ENCODE measurements at regions not wholly inside any gene's neighbourhood (a gene's known extent, or its start where the extent isn't known, plus 50 kb on each side); places are given as distances from the start of the nearest gene placed in this dataset.

DNA sequence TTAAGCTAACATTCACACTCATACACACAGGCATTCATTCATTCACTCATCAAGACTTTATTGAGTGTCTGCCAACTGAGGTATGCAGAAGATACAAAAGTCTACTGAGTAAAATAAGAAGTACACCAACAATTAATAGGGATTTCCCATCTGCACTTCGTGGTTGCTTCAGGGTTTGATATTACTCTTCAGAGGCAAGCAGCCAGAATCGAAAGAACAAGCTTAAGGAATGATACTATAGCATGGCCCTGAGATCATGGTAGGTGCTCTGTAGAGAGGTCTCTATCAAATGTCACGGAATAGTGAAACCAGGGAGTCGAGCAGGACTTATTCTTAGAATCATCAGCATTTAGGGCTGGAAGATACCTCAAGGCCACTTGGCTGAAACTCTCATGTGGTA lies 135.4 kb downstream of the NRN1 start:
- DNase-seq (ENCODE audit: low read depth) (no peak), FAIRE-seq (no peak)
- no peak overlapping the region for H3K4me3 ChIP-seq (ENCODE audit: low read depth, low read length)
- no peaks in the 10 kb centered on the region for H3K27me3 ChIP-seq (ENCODE audit: control insufficient read depth, insufficient read depth, low read length)
- TF ChIP-seq, protein P1, sequence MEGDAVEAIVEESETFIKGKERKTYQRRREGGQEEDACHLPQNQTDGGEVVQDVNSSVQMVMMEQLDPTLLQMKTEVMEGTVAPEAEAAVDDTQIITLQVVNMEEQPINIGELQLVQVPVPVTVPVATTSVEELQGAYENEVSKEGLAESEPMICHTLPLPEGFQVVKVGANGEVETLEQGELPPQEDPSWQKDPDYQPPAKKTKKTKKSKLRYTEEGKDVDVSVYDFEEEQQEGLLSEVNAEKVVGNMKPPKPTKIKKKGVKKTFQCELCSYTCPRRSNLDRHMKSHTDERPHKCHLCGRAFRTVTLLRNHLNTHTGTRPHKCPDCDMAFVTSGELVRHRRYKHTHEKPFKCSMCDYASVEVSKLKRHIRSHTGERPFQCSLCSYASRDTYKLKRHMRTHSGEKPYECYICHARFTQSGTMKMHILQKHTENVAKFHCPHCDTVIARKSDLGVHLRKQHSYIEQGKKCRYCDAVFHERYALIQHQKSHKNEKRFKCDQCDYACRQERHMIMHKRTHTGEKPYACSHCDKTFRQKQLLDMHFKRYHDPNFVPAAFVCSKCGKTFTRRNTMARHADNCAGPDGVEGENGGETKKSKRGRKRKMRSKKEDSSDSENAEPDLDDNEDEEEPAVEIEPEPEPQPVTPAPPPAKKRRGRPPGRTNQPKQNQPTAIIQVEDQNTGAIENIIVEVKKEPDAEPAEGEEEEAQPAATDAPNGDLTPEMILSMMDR (IDR thresholded peaks at IDR 0.05; ENCODE audit: insufficient read depth, low read length, severe bottlenecking) = no peak
- H3K36me3 ChIP-seq (ENCODE audit: control insufficient read depth, insufficient read depth, low read length) = no peaks in the 10 kb centered on the region

DNA sequence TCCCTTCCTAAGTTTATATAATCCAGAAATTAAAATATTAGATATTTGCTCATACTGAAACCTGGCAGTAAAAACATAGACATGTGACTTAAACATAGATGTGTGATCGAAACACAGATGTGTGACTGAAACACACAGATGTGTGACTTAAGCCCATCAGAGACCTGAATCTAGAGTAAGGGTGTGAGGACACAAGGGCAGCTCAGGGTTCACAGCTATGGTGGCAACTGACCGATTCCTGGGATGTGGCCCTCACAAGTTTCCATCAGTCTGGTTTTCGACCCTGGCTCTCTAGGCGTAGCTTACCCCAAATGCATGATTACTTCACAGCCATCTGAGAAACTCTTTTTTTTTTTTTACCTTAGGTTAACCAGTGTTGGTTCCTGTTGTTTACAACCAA lies 137.0 kb downstream of the NRN1 start:
- Histone ChIP-seq H3K36me3 (ENCODE audit: control insufficient read depth, insufficient read depth, low read length) (no peaks in the 10 kb centered on the region), H3K27me3 (ENCODE audit: control insufficient read depth, insufficient read depth, low read length) (no peaks in the 10 kb centered on the region), H3K4me3 (ENCODE audit: low read depth, low read length) (no peak overlapping the region)
- TF ChIP-seq, protein P1 (IDR thresholded peaks at IDR 0.05; ENCODE audit: insufficient read depth, low read length, severe bottlenecking) = no peak
- DNase-seq (ENCODE audit: low read depth) = no peak
- peak; percentile 62 for FAIRE-seq

DNA sequence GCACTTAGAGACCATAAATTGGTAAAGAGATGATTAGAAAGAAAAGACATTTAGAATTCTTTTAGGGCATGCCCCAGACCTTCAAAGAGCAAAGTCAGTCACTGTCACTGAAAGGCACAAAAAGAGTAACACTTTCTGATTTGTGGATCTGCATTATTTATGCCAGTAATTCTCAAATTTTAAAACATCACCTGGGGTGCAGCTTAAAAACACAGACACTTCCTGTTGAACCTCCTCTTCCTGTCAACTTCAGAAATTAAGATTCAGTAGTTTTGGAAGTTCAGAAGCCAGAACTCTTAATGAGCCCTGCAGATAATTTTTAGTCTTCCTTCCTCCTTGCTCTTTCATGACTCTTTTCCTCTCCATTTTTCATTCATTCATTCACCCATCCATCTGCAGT lies 137.5 kb downstream of the NRN1 start:
- TF ChIP-seq, protein P1 (IDR thresholded peaks at IDR 0.05; ENCODE audit: insufficient read depth, low read length, severe bottlenecking) = no peak
- Histone ChIP-seq H3K27me3 (ENCODE audit: control insufficient read depth, insufficient read depth, low read length) (no peaks in the 10 kb centered on the region), H3K36me3 (ENCODE audit: control insufficient read depth, insufficient read depth, low read length) (no peaks in the 10 kb centered on the region), H3K4me3 (ENCODE audit: low read depth, low read length) (no peak overlapping the region)
- FAIRE-seq (no peak), DNase-seq (ENCODE audit: low read depth) (no peak)

DNA sequence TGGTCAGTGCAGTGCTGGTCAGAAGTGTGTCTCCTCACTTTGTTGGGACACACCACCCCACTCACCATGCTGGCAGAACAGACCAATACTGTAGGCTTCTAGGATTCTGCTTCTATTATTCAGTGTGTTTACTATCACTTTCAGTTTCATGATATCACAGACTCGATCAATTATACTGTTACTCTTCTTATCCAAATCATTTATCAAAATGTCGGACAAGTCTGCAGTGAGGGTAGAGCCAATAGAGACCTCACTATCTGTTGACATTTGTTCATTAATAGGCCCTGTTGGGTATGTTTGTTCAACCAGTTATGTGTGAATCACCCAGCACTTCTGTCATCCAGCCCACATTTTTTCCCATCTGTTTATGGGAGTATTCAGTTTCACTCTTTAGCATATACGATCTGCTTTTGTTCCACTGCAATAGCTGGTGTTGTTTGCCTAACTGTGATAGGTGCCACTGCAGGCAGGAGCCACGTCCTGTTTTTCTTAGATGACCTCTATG lies 140.1 kb downstream of the NRN1 start:
- FAIRE-seq (no peak), DNase-seq (ENCODE audit: low read depth) (peak; percentile 83)
- H3K4me3 ChIP-seq (ENCODE audit: low read depth, low read length) = no peak overlapping the region
- TF ChIP-seq, protein P1 (IDR thresholded peaks at IDR 0.05; ENCODE audit: insufficient read depth, low read length, severe bottlenecking) = no peak
- no peaks in the 10 kb centered on the region for H3K27me3 ChIP-seq (ENCODE audit: control insufficient read depth, insufficient read depth, low read length)
- no peaks in the 10 kb centered on the region for H3K36me3 ChIP-seq (ENCODE audit: control insufficient read depth, insufficient read depth, low read length)

DNA sequence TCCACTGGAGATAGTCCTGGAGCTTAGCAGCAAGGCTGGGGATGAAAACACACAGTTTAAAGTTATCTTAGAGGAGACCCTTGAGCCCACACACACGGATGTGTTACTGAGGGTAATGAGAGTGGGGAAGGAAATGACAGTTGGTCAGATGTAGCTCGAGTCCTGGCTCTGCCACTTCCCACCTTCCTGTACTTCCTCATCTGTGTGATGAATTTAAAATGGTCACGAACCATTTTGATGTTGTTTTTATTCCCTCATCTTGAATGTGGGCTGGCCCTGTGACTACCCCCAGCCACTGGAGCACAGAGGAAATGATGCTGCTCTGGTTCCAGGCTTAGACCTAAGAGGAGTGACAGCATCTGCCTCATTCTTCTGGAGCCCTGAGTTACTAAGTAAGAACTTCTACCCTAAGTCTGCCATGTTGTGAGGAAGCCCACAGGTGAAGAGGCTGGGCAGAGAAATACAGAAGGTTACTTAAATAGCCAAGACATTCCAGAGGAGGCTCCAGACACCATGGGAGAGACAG lies 141.2 kb downstream of the NRN1 start:
- DNase-seq (ENCODE audit: low read depth) (no peak), FAIRE-seq (no peak)
- H3K36me3 ChIP-seq (ENCODE audit: control insufficient read depth, insufficient read depth, low read length) = no peaks in the 10 kb centered on the region
- TF ChIP-seq, protein P1 (IDR thresholded peaks at IDR 0.05; ENCODE audit: insufficient read depth, low read length, severe bottlenecking) = no peak
- H3K27me3 ChIP-seq (ENCODE audit: control insufficient read depth, insufficient read depth, low read length) = no peaks in the 10 kb centered on the region
- H3K4me3 ChIP-seq (ENCODE audit: low read depth, low read length) = no peak overlapping the region

DNA sequence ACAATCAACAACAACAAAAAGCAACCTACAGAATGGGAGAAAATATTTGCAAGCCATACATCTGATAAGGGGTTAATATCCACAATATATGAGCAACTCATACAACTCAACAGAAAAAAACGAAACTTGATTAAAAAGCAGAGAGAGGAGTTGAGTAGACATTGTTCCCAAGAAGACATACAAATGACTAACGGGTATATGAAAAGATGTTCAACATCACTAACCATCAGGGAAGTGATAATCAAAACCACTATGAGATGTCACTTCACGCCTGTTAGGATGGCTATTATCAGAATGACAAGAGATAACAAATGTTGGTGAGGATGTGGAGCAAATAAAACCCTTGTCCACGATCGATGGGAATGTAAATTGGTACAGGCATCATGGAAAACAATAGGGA lies 145.9 kb downstream of the NRN1 start:
- Histone ChIP-seq H3K4me3 (ENCODE audit: low read depth, low read length) (no peak overlapping the region), H3K36me3 (ENCODE audit: control insufficient read depth, insufficient read depth, low read length) (no peaks in the 10 kb centered on the region), H3K27me3 (ENCODE audit: control insufficient read depth, insufficient read depth, low read length) (no peaks in the 10 kb centered on the region)
- TF ChIP-seq, protein P1 (IDR thresholded peaks at IDR 0.05; ENCODE audit: insufficient read depth, low read length, severe bottlenecking) = no peak
- no peak for FAIRE-seq
- DNase-seq (ENCODE audit: low read depth) = no peak
